ENCODE measurements at regions not wholly inside any gene's neighbourhood (a gene's known extent, or its start where the extent isn't known, plus 50 kb on each side); places are given as distances from the start of the nearest gene placed in this dataset.

DNA sequence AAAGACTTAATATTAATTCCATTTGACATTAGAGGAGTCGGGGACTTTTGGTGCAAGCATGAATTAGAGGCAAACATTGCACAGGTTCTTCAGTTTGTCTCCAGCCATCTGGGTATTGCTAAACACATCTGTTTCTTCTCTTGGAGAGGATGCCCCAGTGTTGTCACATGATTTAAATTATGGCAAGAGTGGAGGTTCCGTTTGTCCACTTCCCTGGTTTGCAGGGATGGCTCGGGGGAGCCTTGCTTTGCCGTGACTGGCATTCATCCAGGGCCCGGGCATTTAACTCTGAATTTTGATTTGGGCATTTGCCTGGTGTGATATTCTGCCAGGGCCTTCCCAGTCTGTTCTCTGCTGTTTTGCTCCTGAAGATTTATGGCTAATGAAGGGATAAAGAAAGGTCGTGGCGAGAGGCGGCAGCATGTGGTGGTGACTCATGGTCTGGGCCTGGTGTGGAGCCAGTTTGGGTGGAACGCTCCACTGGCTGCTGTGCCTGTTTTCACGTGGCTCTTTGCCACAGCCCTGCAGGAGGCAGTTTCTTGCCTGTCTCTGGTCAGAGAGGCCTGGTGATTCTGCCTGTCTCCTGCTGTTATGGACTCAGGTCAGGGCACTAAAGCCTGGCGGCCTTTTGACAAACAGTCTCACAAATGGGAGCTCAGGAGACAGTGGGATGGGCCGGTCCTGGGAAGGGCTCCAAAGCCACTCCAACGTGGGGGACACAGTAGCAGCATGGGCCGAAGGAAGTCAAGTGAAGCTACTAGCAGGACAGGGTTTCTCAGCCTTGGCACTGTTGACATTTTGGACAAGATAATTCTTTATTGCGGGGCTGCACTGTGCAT is 99.4 kb upstream of the PGRMC2 start:
- TF ChIP-seq, protein P1, sequence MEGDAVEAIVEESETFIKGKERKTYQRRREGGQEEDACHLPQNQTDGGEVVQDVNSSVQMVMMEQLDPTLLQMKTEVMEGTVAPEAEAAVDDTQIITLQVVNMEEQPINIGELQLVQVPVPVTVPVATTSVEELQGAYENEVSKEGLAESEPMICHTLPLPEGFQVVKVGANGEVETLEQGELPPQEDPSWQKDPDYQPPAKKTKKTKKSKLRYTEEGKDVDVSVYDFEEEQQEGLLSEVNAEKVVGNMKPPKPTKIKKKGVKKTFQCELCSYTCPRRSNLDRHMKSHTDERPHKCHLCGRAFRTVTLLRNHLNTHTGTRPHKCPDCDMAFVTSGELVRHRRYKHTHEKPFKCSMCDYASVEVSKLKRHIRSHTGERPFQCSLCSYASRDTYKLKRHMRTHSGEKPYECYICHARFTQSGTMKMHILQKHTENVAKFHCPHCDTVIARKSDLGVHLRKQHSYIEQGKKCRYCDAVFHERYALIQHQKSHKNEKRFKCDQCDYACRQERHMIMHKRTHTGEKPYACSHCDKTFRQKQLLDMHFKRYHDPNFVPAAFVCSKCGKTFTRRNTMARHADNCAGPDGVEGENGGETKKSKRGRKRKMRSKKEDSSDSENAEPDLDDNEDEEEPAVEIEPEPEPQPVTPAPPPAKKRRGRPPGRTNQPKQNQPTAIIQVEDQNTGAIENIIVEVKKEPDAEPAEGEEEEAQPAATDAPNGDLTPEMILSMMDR (IDR thresholded peaks at IDR 0.05; ENCODE audit: low read depth, low read length, missing control alignments), result no peak
- peak; percentile 90 for DNase-seq (ENCODE audit: extremely low read depth, low read depth)
- H3K4me3 ChIP-seq (replicated peaks; ENCODE audit: low read depth, low read length), result peak overlapping the region; percentile 14; the same call in 1 of the 2 replicates

DNA sequence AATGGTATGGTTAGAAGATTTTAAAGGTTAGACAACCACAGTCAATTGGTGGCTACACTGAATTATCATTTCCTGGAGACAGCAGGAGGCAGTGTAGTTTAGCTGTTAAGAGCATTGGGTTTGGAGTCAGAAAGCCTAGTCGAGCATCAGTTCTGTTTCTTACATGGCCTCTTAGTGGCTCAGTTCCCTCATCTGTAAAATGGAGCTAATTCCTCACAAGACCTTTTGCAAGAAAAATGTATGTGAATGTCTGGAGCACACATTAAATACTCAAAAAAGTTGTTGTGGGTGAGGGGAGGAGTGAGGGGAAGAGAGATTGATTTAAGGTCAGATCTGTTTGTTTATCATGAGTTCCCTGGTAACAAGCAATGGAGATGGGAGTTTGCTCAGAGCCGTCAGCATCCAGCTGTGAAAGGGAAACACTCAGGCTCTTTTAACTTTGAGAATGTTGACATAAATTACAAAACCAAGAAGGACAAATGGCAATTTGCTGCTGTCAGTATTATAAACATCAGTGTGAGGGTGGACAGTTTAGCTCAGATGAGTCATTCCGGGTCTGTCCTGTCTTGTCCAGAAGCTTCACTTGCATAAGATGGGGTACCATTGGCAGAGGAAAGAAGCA is 98.2 kb upstream of the PGRMC2 start:
- no peak overlapping the region for H3K4me3 ChIP-seq (replicated peaks; ENCODE audit: low read depth, low read length)
- DNase-seq (ENCODE audit: extremely low read depth, low read depth), result no peak
- TF ChIP-seq, protein P1 (IDR thresholded peaks at IDR 0.05; ENCODE audit: low read depth, low read length, missing control alignments), result no peak

- no peak for DNase-seq (ENCODE audit: extremely low read depth, low read depth)
- TF ChIP-seq, protein P1 (IDR thresholded peaks at IDR 0.05; ENCODE audit: low read depth, low read length, missing control alignments), result no peak
- no peak overlapping the region for H3K4me3 ChIP-seq (replicated peaks; ENCODE audit: low read depth, low read length)
These were observed 97.4 kb upstream of the PGRMC2 start for GRCh38 chr4:128384765-128385598.

- DNase-seq (ENCODE audit: extremely low read depth, low read depth), result no peak
- TF ChIP-seq, protein P1 (IDR thresholded peaks at IDR 0.05; ENCODE audit: low read depth, low read length, missing control alignments), result no peak
- H3K4me3 ChIP-seq (replicated peaks; ENCODE audit: low read depth, low read length), result no peak overlapping the region
These were observed 96.5 kb upstream of the PGRMC2 start for GRCh38 chr4:128384091-128384520.

GRCh38 chr4:128381748-128382559 is 94.3 kb upstream of the PGRMC2 start:
- TF ChIP-seq, protein P1 (IDR thresholded peaks at IDR 0.05; ENCODE audit: low read depth, low read length, missing control alignments), result no peak
- H3K4me3 ChIP-seq (replicated peaks; ENCODE audit: low read depth, low read length), result no peak overlapping the region
- no peak for DNase-seq (ENCODE audit: extremely low read depth, low read depth)

- TF ChIP-seq, protein P1 (IDR thresholded peaks at IDR 0.05; ENCODE audit: low read depth, low read length, missing control alignments), result no peak
- no peak for DNase-seq (ENCODE audit: extremely low read depth, low read depth)
- no peak overlapping the region for H3K4me3 ChIP-seq (replicated peaks; ENCODE audit: low read depth, low read length)
These were observed 92.7 kb upstream of the PGRMC2 start for GRCh38 chr4:128380306-128380705.

Data from HFF-Myc (cell line).